WTC11 (cell line): ENCODE measurements at regions not wholly inside any gene's neighbourhood (a gene's known extent, or its start where the extent isn't known, plus 50 kb on each side); places are given as distances from the start of the nearest gene placed in this dataset.

ENCODE experiments used
- ATAC-seq: fragments of 200-7000 bp; cut with Tn5 transposase; 2 replicates; pipeline ENCODE4 v1.10.0; 2021; ENCODE audit warnings: mild to moderate bottlenecking, moderate library complexity
- CTCF ChIA-PET: fragments of 300-600 bp; sonication (Branson Sonifier 250); formaldehyde crosslinking; loops from one replicate; lab custom pipeline; 2021; ENCODE audit warnings: antibody characterized with exemption; lab: Charles Lee
- POLR2A ChIA-PET: fragments of 350-600 bp; sonication (Branson Sonifier 250); formaldehyde crosslinking; loops from one replicate; lab custom pipeline; 2021; ENCODE audit warnings: antibody characterized with exemption; lab: Charles Lee
- DNase-seq: peaks from one replicate; pipeline ENCODE4 v3.0.0; 2021; ENCODE audit warnings: low spot score
- H3K27ac Mint-ChIP-seq: 2 replicates; pipeline ENCODE4 v1.8.0; 2021; ENCODE audit warnings: mixed read lengths
- H3K27me3 Mint-ChIP-seq: 2 replicates; pipeline ENCODE4 v1.8.0; 2021; ENCODE audit warnings: low read depth, mild to moderate bottlenecking, moderate library complexity, mixed read lengths
- H3K36me3 Mint-ChIP-seq: 2 replicates; pipeline ENCODE4 v1.8.0; 2021; ENCODE audit warnings: mixed read lengths
- H3K4me1 Mint-ChIP-seq: 2 replicates; pipeline ENCODE4 v1.8.0; 2022; ENCODE audit warnings: mixed read lengths
- H3K4me3 Mint-ChIP-seq: 2 replicates; pipeline ENCODE4 v1.8.0; 2021; ENCODE audit warnings: mild to moderate bottlenecking, moderate library complexity, mixed read lengths
- H3K9me3 Mint-ChIP-seq: 2 replicates; pipeline ENCODE4 v1.8.0; 2021; ENCODE audit warnings: mixed read lengths
- ATF2 ChIP-seq: sonication (generic); formaldehyde crosslinking; IDR thresholded peaks from 2 replicates; pipeline ENCODE4 v1.8.1; 2022; ENCODE audit warnings: low read depth, missing genetic modification reagents, borderline replicate concordance
- E2F4 ChIP-seq: sonication (generic); formaldehyde crosslinking; IDR thresholded peaks from 2 replicates; pipeline ENCODE4 v1.8.1; 2022; ENCODE audit warnings: low read depth, mild to moderate bottlenecking, moderate library complexity, missing genetic modification reagents, borderline replicate concordance
- ELF4 ChIP-seq: sonication (generic); formaldehyde crosslinking; IDR thresholded peaks from 2 replicates; pipeline ENCODE4 v1.8.1; 2022; ENCODE audit warnings: low read depth, mild to moderate bottlenecking, moderate library complexity, missing genetic modification reagents
- ESRRA ChIP-seq: sonication (generic); formaldehyde crosslinking; IDR thresholded peaks from 2 replicates; pipeline ENCODE4 v1.8.1; 2022; ENCODE audit warnings: mild to moderate bottlenecking, missing genetic modification reagents, borderline replicate concordance
- FOXP4 ChIP-seq: sonication (generic); formaldehyde crosslinking; IDR thresholded peaks from 2 replicates; pipeline ENCODE4 v1.8.0; 2022; ENCODE audit warnings: mild to moderate bottlenecking, missing genetic modification reagents
- GRHL2 ChIP-seq: fragments of 250-450 bp; sonication (Bioruptor Pico); IDR thresholded peaks from 2 replicates; pipeline ENCODE4 v1.8.0; 2022; ENCODE audit warnings: mild to moderate bottlenecking, moderate library complexity; ENCODE audit not compliant: insufficient replicate concordance, severe bottlenecking
- GTF2I ChIP-seq: fragments of 250-450 bp; sonication (Bioruptor Pico); conservative IDR thresholded peaks from 2 replicates; pipeline ENCODE4 v1.4.0; 2021; ENCODE audit warnings: mild to moderate bottlenecking
- IRF1 ChIP-seq: sonication (generic); formaldehyde crosslinking; IDR thresholded peaks from 2 replicates; pipeline ENCODE4 v1.8.0; 2023; ENCODE audit warnings: missing genetic modification reagents
- JAZF1 ChIP-seq: fragments of 250-450 bp; sonication (Bioruptor Pico); IDR thresholded peaks from 2 replicates; pipeline ENCODE4 v1.9.0; 2021; ENCODE audit warnings: moderate library complexity, mild to moderate bottlenecking, inconsistent platforms
- JUN ChIP-seq: sonication (generic); formaldehyde crosslinking; IDR thresholded peaks from 2 replicates; pipeline ENCODE4 v1.8.0; 2023; ENCODE audit warnings: mild to moderate bottlenecking, missing genetic modification reagents
- MXD4 ChIP-seq: fragments of 250-450 bp; sonication (Bioruptor Pico); IDR thresholded peaks from 2 replicates; pipeline ENCODE4 v1.8.0; 2021; ENCODE audit warnings: mild to moderate bottlenecking, moderate library complexity, borderline replicate concordance
- NFE2L1 ChIP-seq: sonication (generic); formaldehyde crosslinking; IDR thresholded peaks from 2 replicates; pipeline ENCODE4 v1.8.1; 2023; ENCODE audit warnings: missing genetic modification reagents
- PREB ChIP-seq: sonication (generic); formaldehyde crosslinking; IDR thresholded peaks from 2 replicates; pipeline ENCODE4 v1.8.1; 2022; ENCODE audit warnings: mild to moderate bottlenecking, missing genetic modification reagents, moderate library complexity, borderline replicate concordance
- PRRX2 ChIP-seq: fragments of 250-450 bp; sonication (Bioruptor Pico); IDR thresholded peaks from 2 replicates; pipeline ENCODE4 v1.8.0; 2021; ENCODE audit warnings: mild to moderate bottlenecking
- RELA ChIP-seq: sonication (generic); formaldehyde crosslinking; IDR thresholded peaks from 2 replicates; pipeline ENCODE4 v1.8.1; 2022; ENCODE audit warnings: missing genetic modification reagents, mild to moderate bottlenecking, borderline replicate concordance
- SMAD3 ChIP-seq: sonication (generic); formaldehyde crosslinking; IDR thresholded peaks from 2 replicates; pipeline ENCODE4 v1.8.0; 2022; ENCODE audit warnings: missing genetic modification reagents, mild to moderate bottlenecking, borderline replicate concordance
- TCF7 ChIP-seq: sonication (generic); formaldehyde crosslinking; IDR thresholded peaks from 2 replicates; pipeline ENCODE4 v1.8.0; 2022; ENCODE audit warnings: mild to moderate bottlenecking, low read depth, missing genetic modification reagents, moderate library complexity
- TEAD1 ChIP-seq: sonication (generic); formaldehyde crosslinking; IDR thresholded peaks from 2 replicates; pipeline ENCODE4 v1.8.0; 2022; ENCODE audit warnings: mild to moderate bottlenecking, missing genetic modification reagents
- ZMAT4 ChIP-seq: fragments of 250-450 bp; sonication (Bioruptor Pico); IDR thresholded peaks from 2 replicates; pipeline ENCODE4 v1.9.0; 2021; ENCODE audit warnings: mild to moderate bottlenecking
- ZNF263 ChIP-seq: sonication (generic); formaldehyde crosslinking; IDR thresholded peaks from 2 replicates; pipeline ENCODE4 v1.8.1; 2022; ENCODE audit warnings: low read depth, mild to moderate bottlenecking, moderate library complexity, missing genetic modification reagents
- ZNF317 ChIP-seq: sonication (generic); formaldehyde crosslinking; IDR thresholded peaks from 2 replicates; pipeline ENCODE4 v1.8.1; 2023; ENCODE audit warnings: low read depth, mild to moderate bottlenecking, moderate library complexity, missing genetic modification reagents, borderline replicate concordance
- ZNF423 ChIP-seq: fragments of 250-450 bp; sonication (Bioruptor Pico); IDR thresholded peaks from 2 replicates; pipeline ENCODE4 v2.1.2; 2022; ENCODE audit warnings: mild to moderate bottlenecking, moderate library complexity
- ZNF512 ChIP-seq: sonication (generic); formaldehyde crosslinking; IDR thresholded peaks from 2 replicates; pipeline ENCODE4 v1.8.1; 2022; ENCODE audit warnings: missing genetic modification reagents, borderline replicate concordance

- TF ChIP-seq FOXP4 (no peak), PRRX2 (CRISPR knock-in tag) (no peak), ZNF263 (CRISPR knock-in tag) (no peak)
Measured at GRCh38 chr7:86164827-86165226, 478.9 kb upstream of the GRM3 start (continued).

- no peaks in the 10 kb centered on the region for H3K36me3 Mint-ChIP-seq
- POLR2A ChIA-PET = no interaction called here
- CTCF ChIA-PET = no interaction called here
- H3K4me3 Mint-ChIP-seq = no peak overlapping the region
- ATAC-seq = no peak
- H3K27ac Mint-ChIP-seq = no peak overlapping the region
- no peaks in the 10 kb centered on the region for H3K27me3 Mint-ChIP-seq
- peaks cover 17% of the 10 kb centered on the region; the same call in 1 of the 2 replicates for H3K9me3 Mint-ChIP-seq
- TF ChIP-seq SMAD3 (no peak), GRHL2 (CRISPR knock-in tag) (no peak), JAZF1 (CRISPR knock-in tag) (no peak), NFE2L1 (no peak), IRF1 (CRISPR knock-in tag) (no peak), ZNF317 (CRISPR knock-in tag) (no peak), E2F4 (no peak), ZNF423 (CRISPR knock-in tag) (no peak), RELA (CRISPR knock-in tag) (no peak), MXD4 (CRISPR knock-in tag) (no peak), TCF7 (no peak), GTF2I (CRISPR knock-in tag) (no peak), TEAD1 (CRISPR knock-in tag) (no peak), PREB (CRISPR knock-in tag) (no peak), ELF4 (no peak)
- TF ChIP-seq, all 79 proteins: peak for 0
- no peaks in the 10 kb centered on the region for H3K4me1 Mint-ChIP-seq
- DNase-seq = no peak
Measured at GRCh38 chr7:86158111-86158510, 485.6 kb upstream of the GRM3 start.

- H3K36me3 Mint-ChIP-seq = no peaks in the 10 kb centered on the region
- CTCF ChIA-PET = no interaction called here
- no peak for ATAC-seq
- H3K4me1 Mint-ChIP-seq = no peaks in the 10 kb centered on the region
- no peak for TF ChIP-seq ESRRA
- TF ChIP-seq IRF1 (CRISPR knock-in tag) = no peak
- TF ChIP-seq ZMAT4 (CRISPR knock-in tag) = no peak
- TF ChIP-seq ATF2 (CRISPR knock-in tag) = no peak
- TF ChIP-seq ZNF512 (CRISPR knock-in tag) = no peak
- no peak for TF ChIP-seq GRHL2 (CRISPR knock-in tag)
- TF ChIP-seq JUN (CRISPR knock-in tag) = no peak
- peaks cover 14% of the 10 kb centered on the region; the same call in 1 of the 2 replicates for H3K9me3 Mint-ChIP-seq
- no peak overlapping the region for H3K27ac Mint-ChIP-seq
- H3K27me3 Mint-ChIP-seq = no peaks in the 10 kb centered on the region
- POLR2A ChIA-PET = no interaction called here
- H3K4me3 Mint-ChIP-seq = no peak overlapping the region
- DNase-seq = no peak
Measured at GRCh38 chr7:86155623-86156022, 488.1 kb upstream of the GRM3 start.
